GM04503 (cell line): ENCODE measurements at regions not wholly inside any gene's neighbourhood (a gene's known extent, or its start where the extent isn't known, plus 50 kb on each side); places are given as distances from the start of the nearest gene placed in this dataset.

Experiments
- DNase-seq: peaks from one replicate; pipeline ENCODE4 v3.0.0-alpha.2; 2012; ENCODE audit warnings: low read depth

GRCh38 chr9:29714860-29715259 is 2141.6 kb upstream of the C9orf72 start:
- DNase-seq, result no peak

- DNase-seq, result no peak
These were observed 2144.3 kb upstream of the C9orf72 start for GRCh38 chr9:29717631-29718030.

GRCh38 chr9:29730163-29730562 is 2156.9 kb upstream of the C9orf72 start:
- no peak for DNase-seq

GRCh38 chr9:29740518-29740917 is 2167.2 kb upstream of the C9orf72 start:
- DNase-seq, result no peak

- DNase-seq, result no peak
These were observed 2167.9 kb upstream of the C9orf72 start for GRCh38 chr9:29741169-29741568.

GRCh38 chr9:29750062-29750461 is 2176.8 kb upstream of the C9orf72 start:
- DNase-seq, result no peak

- no peak for DNase-seq
These were observed 2177.9 kb upstream of the C9orf72 start for GRCh38 chr9:29751226-29751625.

- no peak for DNase-seq
These were observed 2180.4 kb upstream of the C9orf72 start for GRCh38 chr9:29753638-29754037.

GRCh38 chr9:29769019-29769418 is 2195.7 kb upstream of the C9orf72 start:
- no peak for DNase-seq

- no peak for DNase-seq
These were observed 2200.4 kb upstream of the C9orf72 start for GRCh38 chr9:29773676-29774075.

GRCh38 chr9:29775491-29775890 is 2202.2 kb upstream of the C9orf72 start:
- DNase-seq, result no peak

- no peak for DNase-seq
These were observed 2205.1 kb upstream of the C9orf72 start for GRCh38 chr9:29778281-29778849.

GRCh38 chr9:29793970-29794369 is 2220.7 kb upstream of the C9orf72 start:
- no peak for DNase-seq

- DNase-seq, result no peak
These were observed 2223.1 kb upstream of the C9orf72 start for GRCh38 chr9:29796291-29796952.

GRCh38 chr9:29798599-29798998 is 2225.3 kb upstream of the C9orf72 start:
- DNase-seq, result no peak

- DNase-seq, result no peak
These were observed 2225.9 kb upstream of the C9orf72 start for GRCh38 chr9:29799227-29799626.

- DNase-seq, result no peak
These were observed 2227.5 kb upstream of the C9orf72 start for GRCh38 chr9:29800821-29801220.

GRCh38 chr9:29802454-29802853 is 2229.2 kb upstream of the C9orf72 start:
- no peak for DNase-seq

GRCh38 chr9:29806937-29807618 is 2233.8 kb upstream of the C9orf72 start:
- no peak for DNase-seq

GRCh38 chr9:29816954-29817703 is 2243.8 kb upstream of the C9orf72 start:
- DNase-seq, result no peak

- no peak for DNase-seq
These were observed 2249.2 kb upstream of the C9orf72 start for GRCh38 chr9:29822458-29822857.

- no peak for DNase-seq
These were observed 2253.1 kb upstream of the C9orf72 start for GRCh38 chr9:29826421-29826820.

- no peak for DNase-seq
These were observed 2257.5 kb upstream of the C9orf72 start for GRCh38 chr9:29830821-29831220.
